ENCODE measurements at regions not wholly inside any gene's neighbourhood (a gene's known extent, or its start where the extent isn't known, plus 50 kb on each side); places are given as distances from the start of the nearest gene placed in this dataset.

- DNase-seq, result no peak
Measured at GRCh38 chr12:114253976-114254778, 151.8 kb downstream of the TBX5 start.

GRCh38 chr12:114248527-114248926, 157.4 kb downstream of the TBX5 start:
- DNase-seq, result no peak

GRCh38 chr12:114245555-114245954, 160.4 kb downstream of the TBX5 start:
- DNase-seq, result no peak

GRCh38 chr12:114241973-114242434, 163.9 kb downstream of the TBX5 start:
- DNase-seq, result no peak

GRCh38 chr12:114240288-114240687, 165.7 kb downstream of the TBX5 start:
- DNase-seq, result no peak

GRCh38 chr12:114238808-114239207, 167.1 kb downstream of the TBX5 start:
- no peak for DNase-seq

GRCh38 chr12:114237230-114237629, 168.7 kb downstream of the TBX5 start:
- DNase-seq, result no peak

GRCh38 chr12:114232187-114232586, 173.8 kb downstream of the TBX5 start:
- DNase-seq, result no peak

- DNase-seq, result no peak
Measured at GRCh38 chr12:114229150-114229549, 176.8 kb downstream of the TBX5 start.

- no peak for DNase-seq
Measured at GRCh38 chr12:114226241-114226928, 179.6 kb downstream of the TBX5 start.

- no peak for DNase-seq
Measured at GRCh38 chr12:114221957-114222630, 183.8 kb downstream of the TBX5 start.

GRCh38 chr12:114221136-114221833, 184.7 kb downstream of the TBX5 start:
- DNase-seq, result no peak

GRCh38 chr12:114220311-114220710, 185.6 kb downstream of the TBX5 start:
- DNase-seq, result no peak

GRCh38 chr12:114218136-114218535, 187.8 kb downstream of the TBX5 start:
- no peak for DNase-seq

GRCh38 chr12:114215746-114216145, 190.2 kb downstream of the TBX5 start:
- no peak for DNase-seq

GRCh38 chr12:114213055-114213581, 192.8 kb downstream of the TBX5 start:
- DNase-seq, result peak; percentile 31

GRCh38 chr12:114209861-114210260, 196.1 kb downstream of the TBX5 start:
- peak; percentile 82 for DNase-seq

- no peak for DNase-seq
Measured at GRCh38 chr12:114206525-114206924, 199.4 kb downstream of the TBX5 start.

- no peak for DNase-seq
Measured at GRCh38 chr12:114201794-114202193, 204.2 kb downstream of the TBX5 start.

- no peak for DNase-seq
Measured at GRCh38 chr12:114194956-114195355, 211.0 kb downstream of the TBX5 start.

GRCh38 chr12:114194066-114194465, 211.9 kb downstream of the TBX5 start:
- no peak for DNase-seq

GRCh38 chr12:114193474-114193873, 212.5 kb downstream of the TBX5 start:
- DNase-seq, result no peak

GRCh38 chr12:114192549-114192948, 213.4 kb downstream of the TBX5 start:
- DNase-seq, result no peak
